Endothelial cell (in vitro differentiated cells): ENCODE measurements at regions not wholly inside any gene's neighbourhood (a gene's known extent, or its start where the extent isn't known, plus 50 kb on each side); places are given as distances from the start of the nearest gene placed in this dataset.

Experiments used
- DNase-seq: peaks from one replicate; pipeline ENCODE4 v3.0.0; 2021; ENCODE audit warnings: low spot score
- H3K27ac Mint-ChIP-seq: one replicate; pipeline ENCODE4 v1.8.0; 2021; ENCODE audit warnings: mixed read lengths, inconsistent platforms; ENCODE audit not compliant: unreplicated experiment
- H3K27me3 Mint-ChIP-seq: one replicate; pipeline ENCODE4 v1.8.0; 2021; ENCODE audit warnings: mild to moderate bottlenecking, moderate library complexity, mixed read lengths, inconsistent platforms; ENCODE audit not compliant: unreplicated experiment
- H3K36me3 Mint-ChIP-seq: one replicate; pipeline ENCODE4 v1.8.0; 2021; ENCODE audit warnings: mild to moderate bottlenecking, low read depth, mixed read lengths, inconsistent platforms; ENCODE audit not compliant: unreplicated experiment
- H3K4me1 Mint-ChIP-seq: one replicate; pipeline ENCODE4 v1.8.0; 2021; ENCODE audit warnings: mild to moderate bottlenecking, mixed read lengths, inconsistent platforms; ENCODE audit not compliant: unreplicated experiment
- H3K4me3 Mint-ChIP-seq: one replicate; pipeline ENCODE4 v1.8.0; 2021; ENCODE audit warnings: mild to moderate bottlenecking, mixed read lengths, inconsistent platforms; ENCODE audit not compliant: unreplicated experiment
- H3K9me3 Mint-ChIP-seq: one replicate; pipeline ENCODE4 v1.8.0; 2021; ENCODE audit warnings: mixed read lengths, inconsistent platforms; ENCODE audit not compliant: unreplicated experiment
- CTCF ChIP-seq: fragments of 200-600 bp; sonication (generic); IDR thresholded peaks from one replicate; pipeline ENCODE4 v1.5.0; 2021; ENCODE audit warnings: antibody characterized with exemption; ENCODE audit not compliant: unreplicated experiment

DNA sequence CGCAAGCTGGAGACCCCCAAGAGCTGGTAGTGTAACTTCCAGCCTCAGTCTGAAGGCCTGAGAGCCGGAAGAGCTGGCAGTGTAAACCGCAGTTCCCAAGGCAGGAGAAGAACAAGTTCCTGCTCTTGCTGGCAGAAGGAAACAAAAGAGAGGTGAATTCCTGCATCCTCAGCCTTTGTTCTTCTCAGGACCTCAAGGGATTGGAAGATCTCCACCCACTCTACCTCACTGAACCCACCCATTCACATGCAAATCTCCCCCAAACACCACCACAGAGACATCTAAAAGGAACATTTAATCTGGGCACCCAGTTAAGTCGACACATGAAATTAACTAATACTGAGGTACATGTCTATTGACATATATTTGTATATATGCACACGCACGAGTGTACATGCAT, 1310.3 kb downstream of the TBC1D22A start:
- Mint-ChIP-seq H3K9me3 (no peaks in the 10 kb centered on the region), H3K36me3 (peaks cover 4% of the 10 kb centered on the region), H3K27me3 (peaks cover 5% of the 10 kb centered on the region), H3K27ac (no peak overlapping the region), H3K4me1 (peaks cover 7% of the 10 kb centered on the region), H3K4me3 (no peak overlapping the region)
- no peak for TF ChIP-seq CTCF
- no peak for DNase-seq

DNA sequence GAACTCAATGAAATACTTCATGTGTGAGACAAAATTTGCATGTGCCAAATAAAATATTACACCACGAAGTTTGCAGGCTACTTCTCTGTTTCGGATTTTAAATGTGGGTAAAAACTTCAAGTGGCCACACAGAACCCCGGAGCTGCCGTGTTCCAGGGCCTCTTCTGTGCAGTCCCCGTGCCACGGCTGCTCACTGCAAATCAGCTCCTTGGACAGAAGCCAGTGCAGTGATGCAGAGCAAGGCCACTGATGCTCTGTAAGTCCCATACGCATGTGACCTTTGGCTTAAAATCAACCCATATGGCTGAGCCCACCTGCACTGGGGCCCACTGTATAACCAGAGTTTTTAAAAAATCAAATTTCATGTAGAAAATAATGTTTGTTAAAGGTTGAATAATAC, 1309.4 kb downstream of the TBC1D22A start:
- Mint-ChIP-seq H3K9me3 (no peaks in the 10 kb centered on the region), H3K27ac (no peak overlapping the region), H3K4me3 (no peak overlapping the region), H3K36me3 (peaks cover 4% of the 10 kb centered on the region), H3K27me3 (peaks cover 2% of the 10 kb centered on the region), H3K4me1 (peaks cover 7% of the 10 kb centered on the region)
- no peak for DNase-seq
- TF ChIP-seq CTCF = no peak

GRCh38 chr22:48071305-48071704, 1308.9 kb downstream of the TBC1D22A start:
- Mint-ChIP-seq H3K27me3 (peaks cover 2% of the 10 kb centered on the region), H3K4me1 (peaks cover 7% of the 10 kb centered on the region), H3K9me3 (no peaks in the 10 kb centered on the region), H3K36me3 (peaks cover 4% of the 10 kb centered on the region), H3K27ac (no peak overlapping the region), H3K4me3 (no peak overlapping the region)
- no peak for TF ChIP-seq CTCF
- no peak for DNase-seq

DNA sequence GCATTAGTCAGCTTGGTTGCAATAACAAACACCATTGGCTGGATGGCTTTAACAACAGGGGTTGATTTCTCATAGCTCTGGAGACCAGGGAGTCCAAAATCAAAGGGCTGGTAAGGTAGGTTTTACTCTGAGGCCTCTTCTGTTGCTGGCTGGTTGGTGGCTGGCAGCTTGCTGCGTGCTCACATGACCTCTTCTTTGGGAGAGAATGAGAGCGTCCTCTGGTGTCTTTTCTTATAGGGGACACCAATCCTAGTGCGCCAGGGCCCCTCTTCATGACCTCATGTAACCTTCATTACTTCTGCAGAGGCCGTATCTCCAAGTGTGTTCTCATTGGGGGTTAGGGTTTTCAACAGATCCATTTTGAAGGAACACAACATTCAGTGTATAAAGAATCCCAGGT, 1308.3 kb downstream of the TBC1D22A start:
- Mint-ChIP-seq H3K27ac (no peak overlapping the region), H3K27me3 (peaks cover 2% of the 10 kb centered on the region), H3K4me3 (no peak overlapping the region), H3K9me3 (no peaks in the 10 kb centered on the region), H3K4me1 (peaks cover 7% of the 10 kb centered on the region), H3K36me3 (peaks cover 4% of the 10 kb centered on the region)
- no peak for DNase-seq
- TF ChIP-seq CTCF = no peak

GRCh38 chr22:48070083-48070482, 1307.6 kb downstream of the TBC1D22A start:
- Mint-ChIP-seq H3K9me3 (no peaks in the 10 kb centered on the region), H3K27me3 (peaks cover 5% of the 10 kb centered on the region), H3K27ac (no peak overlapping the region), H3K4me1 (peaks cover 7% of the 10 kb centered on the region), H3K4me3 (no peak overlapping the region), H3K36me3 (peaks cover 4% of the 10 kb centered on the region)
- no peak for TF ChIP-seq CTCF
- DNase-seq = no peak
